ENCODE measurements at regions not wholly inside any gene's neighbourhood (a gene's known extent, or its start where the extent isn't known, plus 50 kb on each side); places are given as distances from the start of the nearest gene placed in this dataset.

- TF ChIP-seq, protein P1, sequence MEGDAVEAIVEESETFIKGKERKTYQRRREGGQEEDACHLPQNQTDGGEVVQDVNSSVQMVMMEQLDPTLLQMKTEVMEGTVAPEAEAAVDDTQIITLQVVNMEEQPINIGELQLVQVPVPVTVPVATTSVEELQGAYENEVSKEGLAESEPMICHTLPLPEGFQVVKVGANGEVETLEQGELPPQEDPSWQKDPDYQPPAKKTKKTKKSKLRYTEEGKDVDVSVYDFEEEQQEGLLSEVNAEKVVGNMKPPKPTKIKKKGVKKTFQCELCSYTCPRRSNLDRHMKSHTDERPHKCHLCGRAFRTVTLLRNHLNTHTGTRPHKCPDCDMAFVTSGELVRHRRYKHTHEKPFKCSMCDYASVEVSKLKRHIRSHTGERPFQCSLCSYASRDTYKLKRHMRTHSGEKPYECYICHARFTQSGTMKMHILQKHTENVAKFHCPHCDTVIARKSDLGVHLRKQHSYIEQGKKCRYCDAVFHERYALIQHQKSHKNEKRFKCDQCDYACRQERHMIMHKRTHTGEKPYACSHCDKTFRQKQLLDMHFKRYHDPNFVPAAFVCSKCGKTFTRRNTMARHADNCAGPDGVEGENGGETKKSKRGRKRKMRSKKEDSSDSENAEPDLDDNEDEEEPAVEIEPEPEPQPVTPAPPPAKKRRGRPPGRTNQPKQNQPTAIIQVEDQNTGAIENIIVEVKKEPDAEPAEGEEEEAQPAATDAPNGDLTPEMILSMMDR (IDR thresholded peaks at IDR 0.05; ENCODE audit: insufficient read depth, low read depth, low read length, missing control alignments): no peak
- no peak for DNase-seq (ENCODE audit: low read depth)
- no peak overlapping the region for H3K4me3 ChIP-seq (ENCODE audit: low read length)
Measured at GRCh38 chr1:38131024-38131585, 84.5 kb upstream of the POU3F1 start.

GRCh38 chr1:38129971-38130370 lies 83.4 kb upstream of the POU3F1 start:
- TF ChIP-seq, protein P1 (IDR thresholded peaks at IDR 0.05; ENCODE audit: insufficient read depth, low read depth, low read length, missing control alignments): no peak
- DNase-seq (ENCODE audit: low read depth): no peak
- H3K4me3 ChIP-seq (ENCODE audit: low read length): no peak overlapping the region

GRCh38 chr1:38129473-38129872 lies 82.9 kb upstream of the POU3F1 start:
- DNase-seq (ENCODE audit: low read depth): no peak
- TF ChIP-seq, protein P1 (IDR thresholded peaks at IDR 0.05; ENCODE audit: insufficient read depth, low read depth, low read length, missing control alignments): peak; percentile 15
- H3K4me3 ChIP-seq (ENCODE audit: low read length): no peak overlapping the region

DNA sequence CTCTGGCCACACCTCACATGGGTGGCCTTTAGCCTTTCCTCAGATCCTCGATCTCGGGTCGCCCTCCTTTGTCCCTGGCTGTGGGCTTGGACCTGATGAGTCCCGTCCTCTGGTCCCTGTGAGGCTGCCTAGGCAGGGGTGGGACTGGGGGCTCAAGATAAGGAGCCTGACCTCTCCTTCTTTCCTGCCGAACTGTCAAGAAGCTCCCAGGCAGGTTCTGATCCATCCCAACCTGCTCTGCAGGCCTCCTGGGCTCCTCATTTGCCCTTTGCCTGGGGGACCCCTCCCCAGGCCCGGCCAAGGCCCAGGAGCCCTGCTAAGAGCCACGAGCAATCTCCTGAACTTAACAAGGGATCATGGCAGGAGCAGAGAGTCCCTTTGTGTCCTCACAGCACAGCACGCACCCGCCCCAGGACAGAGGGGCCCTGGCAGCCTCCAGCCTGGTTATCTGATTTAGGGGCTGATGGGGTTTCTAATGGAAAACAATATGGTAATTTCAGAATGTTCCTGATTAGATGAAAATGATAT lies 82.4 kb upstream of the POU3F1 start:
- no peak for DNase-seq (ENCODE audit: low read depth)
- no peak overlapping the region for H3K4me3 ChIP-seq (ENCODE audit: low read length)
- TF ChIP-seq, protein P1 (IDR thresholded peaks at IDR 0.05; ENCODE audit: insufficient read depth, low read depth, low read length, missing control alignments): no peak

DNA sequence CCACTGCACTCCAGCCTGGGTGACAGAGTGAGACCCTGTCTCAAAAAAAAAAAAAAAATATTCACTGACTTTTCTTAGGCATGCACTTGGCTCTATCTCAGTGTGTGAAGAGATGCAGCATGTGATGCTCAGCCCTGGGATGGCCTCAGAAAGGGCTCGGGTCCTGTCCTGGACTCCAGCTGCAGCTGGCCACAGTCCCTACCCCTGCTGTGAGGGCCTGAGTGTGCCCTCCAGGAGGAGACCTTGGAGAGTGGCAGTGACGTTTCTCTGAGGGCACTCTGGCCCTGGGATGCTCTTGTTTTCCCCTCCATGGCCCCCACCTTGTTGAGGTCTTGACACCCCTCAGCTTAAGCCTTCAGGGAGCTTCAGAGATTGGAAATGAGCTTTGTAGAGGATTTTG lies 81.9 kb upstream of the POU3F1 start:
- no peak for DNase-seq (ENCODE audit: low read depth)
- no peak overlapping the region for H3K4me3 ChIP-seq (ENCODE audit: low read length)
- TF ChIP-seq, protein P1 (IDR thresholded peaks at IDR 0.05; ENCODE audit: insufficient read depth, low read depth, low read length, missing control alignments): no peak

GRCh38 chr1:38127428-38127827 lies 80.8 kb upstream of the POU3F1 start:
- TF ChIP-seq, protein P1 (IDR thresholded peaks at IDR 0.05; ENCODE audit: insufficient read depth, low read depth, low read length, missing control alignments): no peak
- no peak overlapping the region for H3K4me3 ChIP-seq (ENCODE audit: low read length)
- DNase-seq (ENCODE audit: low read depth): no peak

- H3K4me3 ChIP-seq (ENCODE audit: low read length): no peak overlapping the region
- no peak for DNase-seq (ENCODE audit: low read depth)
Measured at GRCh38 chr1:38126970-38127369, 80.4 kb upstream of the POU3F1 start.

More at GRCh38 chr1:38126970-38127369, 80.4 kb upstream of the POU3F1 start:
- TF ChIP-seq, protein P1 (IDR thresholded peaks at IDR 0.05; ENCODE audit: insufficient read depth, low read depth, low read length, missing control alignments): no peak

Measured in epithelial cell of esophagus (primary cell).